ENCODE measurements at regions not wholly inside any gene's neighbourhood (a gene's known extent, or its start where the extent isn't known, plus 50 kb on each side); places are given as distances from the start of the nearest gene placed in this dataset.
"Not testable (repeated sequence)": the region's sequence is repeated elsewhere in the genome, so short reads cannot be mapped to it uniquely, and the experiment has no call there.

- Histone ChIP-seq H3K4me1 (ENCODE audit: insufficient read depth, low read length) (peaks cover 5% of the 10 kb centered on the region), H3K9me3 (ENCODE audit: low read depth, low read length) (no peaks in the 10 kb centered on the region)
Measured at GRCh38 chr5:124825250-124825982, 79.0 kb upstream of the ZNF608 start.

GRCh38 chr5:124825983-124826337 lies 79.5 kb upstream of the ZNF608 start:
- Histone ChIP-seq H3K9me3 (ENCODE audit: low read depth, low read length) (no peaks in the 10 kb centered on the region), H3K4me3 (ENCODE audit: low read length) (no peak overlapping the region), H3K27me3 (ENCODE audit: insufficient read depth, low read length) (no peaks in the 10 kb centered on the region), H3K4me1 (ENCODE audit: insufficient read depth, low read length) (peaks cover 5% of the 10 kb centered on the region)

More at GRCh38 chr5:124825250-124825982, 79.0 kb upstream of the ZNF608 start:
- Histone ChIP-seq H3K4me3 (ENCODE audit: low read length) (no peak overlapping the region), H3K27me3 (ENCODE audit: insufficient read depth, low read length) (no peaks in the 10 kb centered on the region)

GRCh38 chr5:124828731-124829234 lies 82.3 kb upstream of the ZNF608 start:
- no peaks in the 10 kb centered on the region for H3K27me3 ChIP-seq (ENCODE audit: insufficient read depth, low read length)
- no peak overlapping the region for H3K4me3 ChIP-seq (ENCODE audit: low read length)
- H3K9me3 ChIP-seq (ENCODE audit: low read depth, low read length) = no peaks in the 10 kb centered on the region
- H3K4me1 ChIP-seq (ENCODE audit: insufficient read depth, low read length) = peaks cover 14% of the 10 kb centered on the region

GRCh38 chr5:124831687-124832240 lies 85.3 kb upstream of the ZNF608 start:
- Histone ChIP-seq H3K27me3 (ENCODE audit: insufficient read depth, low read length) (no peaks in the 10 kb centered on the region), H3K4me3 (ENCODE audit: low read length) (no peak overlapping the region), H3K9me3 (ENCODE audit: low read depth, low read length) (no peaks in the 10 kb centered on the region), H3K4me1 (ENCODE audit: insufficient read depth, low read length) (peaks cover 8% of the 10 kb centered on the region)

- Histone ChIP-seq H3K27me3 (ENCODE audit: insufficient read depth, low read length) (no peaks in the 10 kb centered on the region), H3K4me3 (ENCODE audit: low read length) (no peak overlapping the region), H3K9me3 (ENCODE audit: low read depth, low read length) (no peaks in the 10 kb centered on the region), H3K4me1 (ENCODE audit: insufficient read depth, low read length) (peaks cover 8% of the 10 kb centered on the region)
Measured at GRCh38 chr5:124832510-124832909, 86.1 kb upstream of the ZNF608 start.

- H3K4me1 ChIP-seq (ENCODE audit: insufficient read depth, low read length); H3K27me3 ChIP-seq (ENCODE audit: insufficient read depth, low read length); H3K9me3 ChIP-seq (ENCODE audit: low read depth, low read length); H3K4me3 ChIP-seq (ENCODE audit: low read length): not testable (repeated sequence)
Measured at GRCh38 chr5:124836314-124836713, 89.9 kb upstream of the ZNF608 start.

GRCh38 chr5:124839371-124839998 lies 93.0 kb upstream of the ZNF608 start:
- no peaks in the 10 kb centered on the region for H3K9me3 ChIP-seq (ENCODE audit: low read depth, low read length)
- no peak overlapping the region for H3K4me3 ChIP-seq (ENCODE audit: low read length)
- peaks cover 25% of the 10 kb centered on the region for H3K4me1 ChIP-seq (ENCODE audit: insufficient read depth, low read length)
- no peaks in the 10 kb centered on the region for H3K27me3 ChIP-seq (ENCODE audit: insufficient read depth, low read length)

- H3K9me3 ChIP-seq (ENCODE audit: low read depth, low read length) = no peaks in the 10 kb centered on the region
- no peak overlapping the region for H3K4me3 ChIP-seq (ENCODE audit: low read length)
- no peaks in the 10 kb centered on the region for H3K27me3 ChIP-seq (ENCODE audit: insufficient read depth, low read length)
- peaks cover 25% of the 10 kb centered on the region for H3K4me1 ChIP-seq (ENCODE audit: insufficient read depth, low read length)
Measured at GRCh38 chr5:124841829-124842712, 95.6 kb upstream of the ZNF608 start.

- Histone ChIP-seq H3K4me3 (ENCODE audit: low read length) (no peak overlapping the region), H3K27me3 (ENCODE audit: insufficient read depth, low read length) (no peaks in the 10 kb centered on the region), H3K4me1 (ENCODE audit: insufficient read depth, low read length) (peaks cover 25% of the 10 kb centered on the region), H3K9me3 (ENCODE audit: low read depth, low read length) (no peaks in the 10 kb centered on the region)
Measured at GRCh38 chr5:124842725-124843595, 96.5 kb upstream of the ZNF608 start.

- H3K9me3 ChIP-seq (ENCODE audit: low read depth, low read length) = no peaks in the 10 kb centered on the region
- no peaks in the 10 kb centered on the region for H3K27me3 ChIP-seq (ENCODE audit: insufficient read depth, low read length)
- H3K4me3 ChIP-seq (ENCODE audit: low read length) = no peak overlapping the region
- H3K4me1 ChIP-seq (ENCODE audit: insufficient read depth, low read length) = peaks cover 25% of the 10 kb centered on the region
Measured at GRCh38 chr5:124843596-124843899, 97.1 kb upstream of the ZNF608 start.

- Histone ChIP-seq H3K4me3 (ENCODE audit: low read length) (no peak overlapping the region), H3K9me3 (ENCODE audit: low read depth, low read length) (no peaks in the 10 kb centered on the region), H3K4me1 (ENCODE audit: insufficient read depth, low read length) (peaks cover 31% of the 10 kb centered on the region), H3K27me3 (ENCODE audit: insufficient read depth, low read length) (no peaks in the 10 kb centered on the region)
Measured at GRCh38 chr5:124844371-124844920, 98.0 kb upstream of the ZNF608 start.

- Histone ChIP-seq H3K4me1 (ENCODE audit: insufficient read depth, low read length) (peaks cover 20% of the 10 kb centered on the region), H3K27me3 (ENCODE audit: insufficient read depth, low read length) (no peaks in the 10 kb centered on the region), H3K4me3 (ENCODE audit: low read length) (no peak overlapping the region), H3K9me3 (ENCODE audit: low read depth, low read length) (no peaks in the 10 kb centered on the region)
Measured at GRCh38 chr5:124847907-124848306, 101.5 kb upstream of the ZNF608 start.

- H3K4me3 ChIP-seq (ENCODE audit: low read length) = no peak overlapping the region
- peaks cover 6% of the 10 kb centered on the region for H3K4me1 ChIP-seq (ENCODE audit: insufficient read depth, low read length)
- H3K27me3 ChIP-seq (ENCODE audit: insufficient read depth, low read length) = no peaks in the 10 kb centered on the region
- H3K9me3 ChIP-seq (ENCODE audit: low read depth, low read length) = no peaks in the 10 kb centered on the region
Measured at GRCh38 chr5:124849774-124850173, 103.3 kb upstream of the ZNF608 start.

- Histone ChIP-seq H3K9me3 (ENCODE audit: low read depth, low read length) (no peaks in the 10 kb centered on the region), H3K4me1 (ENCODE audit: insufficient read depth, low read length) (peaks cover 19% of the 10 kb centered on the region), H3K4me3 (ENCODE audit: low read length) (no peak overlapping the region), H3K27me3 (ENCODE audit: insufficient read depth, low read length) (no peaks in the 10 kb centered on the region)
Measured at GRCh38 chr5:124856726-124857125, 110.3 kb upstream of the ZNF608 start.

All from mononuclear cell (primary cell).